Thyroid gland (tissue), 4 donors: ENCODE measurements at regions not wholly inside any gene's neighbourhood (a gene's known extent, or its start where the extent isn't known, plus 50 kb on each side); places are given as distances from the start of the nearest gene placed in this dataset.

Experiments
- POLR2A ChIP-seq, 2 donors: fragments of 450-650 bp; IDR thresholded peaks; one replicate each; pipeline ENCODE4 v1.6.1; 2017; ENCODE audit warnings: antibody characterized with exemption in 2 of 2, mild to moderate bottlenecking in 2 of 2, moderate library complexity in 1 of 2
- TF ChIP-seq, protein P1 (sequence below), 6 experiments: fragments of 200-600 bp in 3 of 6; fragments of 450-650 bp in 3 of 6; sonication (generic) in 3 of 6; IDR thresholded peaks; one replicate each; pipeline ENCODE4 v1.5.1; 2016 to 2019; ENCODE audit warnings: antibody characterized with exemption in 6 of 6, mild to moderate bottlenecking in 2 of 6, inconsistent platforms in 1 of 6, moderate library complexity in 1 of 6

DNA sequence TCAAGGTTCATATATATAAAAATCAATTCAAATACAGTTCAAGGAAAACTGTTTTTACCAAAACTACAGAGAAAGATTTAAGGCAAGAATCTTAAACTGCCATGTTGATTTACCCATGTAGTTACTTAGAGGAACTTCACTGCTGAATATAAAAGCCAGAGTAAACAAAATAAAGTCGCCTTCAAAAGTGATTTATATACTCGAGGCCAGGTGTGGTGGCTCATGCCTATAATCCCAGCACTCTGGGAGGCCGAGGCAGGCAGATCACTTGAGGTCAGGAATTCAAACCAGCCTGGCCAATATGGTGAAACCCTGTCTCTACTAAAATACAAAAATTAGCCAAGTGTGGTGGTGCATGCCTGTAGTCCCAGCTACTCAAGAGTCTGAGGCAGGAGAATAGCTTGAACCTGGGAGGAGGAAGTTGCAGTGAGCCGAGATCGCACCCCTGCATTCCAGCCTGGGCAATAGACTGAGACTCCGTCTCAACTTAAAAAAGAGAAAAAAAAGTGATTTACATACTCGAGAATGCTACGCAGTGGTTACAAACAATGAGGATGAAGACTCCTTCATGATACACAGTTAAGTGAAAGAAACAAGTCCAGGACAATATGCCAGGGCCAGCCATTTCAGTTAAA is 54.1 kb upstream of the CNEP1R1 start:
- TF ChIP-seq POLR2A (IDR thresholded peaks at IDR 0.05): no peak
- TF ChIP-seq, protein P1, sequence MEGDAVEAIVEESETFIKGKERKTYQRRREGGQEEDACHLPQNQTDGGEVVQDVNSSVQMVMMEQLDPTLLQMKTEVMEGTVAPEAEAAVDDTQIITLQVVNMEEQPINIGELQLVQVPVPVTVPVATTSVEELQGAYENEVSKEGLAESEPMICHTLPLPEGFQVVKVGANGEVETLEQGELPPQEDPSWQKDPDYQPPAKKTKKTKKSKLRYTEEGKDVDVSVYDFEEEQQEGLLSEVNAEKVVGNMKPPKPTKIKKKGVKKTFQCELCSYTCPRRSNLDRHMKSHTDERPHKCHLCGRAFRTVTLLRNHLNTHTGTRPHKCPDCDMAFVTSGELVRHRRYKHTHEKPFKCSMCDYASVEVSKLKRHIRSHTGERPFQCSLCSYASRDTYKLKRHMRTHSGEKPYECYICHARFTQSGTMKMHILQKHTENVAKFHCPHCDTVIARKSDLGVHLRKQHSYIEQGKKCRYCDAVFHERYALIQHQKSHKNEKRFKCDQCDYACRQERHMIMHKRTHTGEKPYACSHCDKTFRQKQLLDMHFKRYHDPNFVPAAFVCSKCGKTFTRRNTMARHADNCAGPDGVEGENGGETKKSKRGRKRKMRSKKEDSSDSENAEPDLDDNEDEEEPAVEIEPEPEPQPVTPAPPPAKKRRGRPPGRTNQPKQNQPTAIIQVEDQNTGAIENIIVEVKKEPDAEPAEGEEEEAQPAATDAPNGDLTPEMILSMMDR (IDR thresholded peaks at IDR 0.05): no peak
